Hematopoietic multipotent progenitor cell treated with erythropoietin and hydrocortisone succinate and interleukin-3 and kit ligand, for 17 days (in vitro differentiated cells): ENCODE measurements at regions not wholly inside any gene's neighbourhood (a gene's known extent, or its start where the extent isn't known, plus 50 kb on each side); places are given as distances from the start of the nearest gene placed in this dataset.
"Not testable (repeated sequence)": the region's sequence is repeated elsewhere in the genome, so short reads cannot be mapped to it uniquely, and the experiment has no call there.

Experiments
- DNase-seq: peaks from one replicate; pipeline ENCODE4 v3.0.0-alpha.2; 2015; ENCODE audit warnings: low spot score

DNA sequence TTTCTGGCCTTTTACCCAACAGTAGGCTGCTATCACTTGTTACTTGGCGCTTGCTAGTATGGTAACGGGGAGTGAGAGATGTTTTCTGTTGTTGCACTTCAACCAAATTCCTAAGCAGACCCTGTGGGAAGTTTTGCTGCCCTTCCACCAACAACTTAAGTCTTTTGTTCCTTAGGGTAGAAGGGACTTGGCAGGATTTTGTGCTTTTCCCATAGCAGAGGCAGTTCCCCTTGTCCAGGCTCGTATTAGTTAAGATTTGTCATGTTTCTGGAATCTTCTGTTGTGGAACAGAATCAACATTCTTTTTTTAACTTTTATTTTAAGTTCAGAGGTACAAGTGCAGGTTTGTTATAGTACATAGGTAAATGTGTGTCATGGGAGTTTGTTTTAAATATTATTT is 73.2 kb upstream of the SGIP1 start:
- DNase-seq: no peak

GRCh38 chr1:66462313-66462712 is 71.6 kb upstream of the SGIP1 start:
- no peak for DNase-seq

GRCh38 chr1:66464351-66464750 is 69.6 kb upstream of the SGIP1 start:
- DNase-seq: no peak

- no peak for DNase-seq
Observed at GRCh38 chr1:66464802-66465201, 69.2 kb upstream of the SGIP1 start.

GRCh38 chr1:66466695-66467094 is 67.3 kb upstream of the SGIP1 start:
- DNase-seq: not testable (repeated sequence)

- no peak for DNase-seq
Observed at GRCh38 chr1:66468722-66469121, 65.2 kb upstream of the SGIP1 start.

- DNase-seq: no peak
Observed at GRCh38 chr1:66475940-66476339, 58.0 kb upstream of the SGIP1 start.

GRCh38 chr1:66476774-66477173 is 57.2 kb upstream of the SGIP1 start:
- DNase-seq: no peak

- DNase-seq: no peak
Observed at GRCh38 chr1:66478116-66478515, 55.8 kb upstream of the SGIP1 start.

DNA sequence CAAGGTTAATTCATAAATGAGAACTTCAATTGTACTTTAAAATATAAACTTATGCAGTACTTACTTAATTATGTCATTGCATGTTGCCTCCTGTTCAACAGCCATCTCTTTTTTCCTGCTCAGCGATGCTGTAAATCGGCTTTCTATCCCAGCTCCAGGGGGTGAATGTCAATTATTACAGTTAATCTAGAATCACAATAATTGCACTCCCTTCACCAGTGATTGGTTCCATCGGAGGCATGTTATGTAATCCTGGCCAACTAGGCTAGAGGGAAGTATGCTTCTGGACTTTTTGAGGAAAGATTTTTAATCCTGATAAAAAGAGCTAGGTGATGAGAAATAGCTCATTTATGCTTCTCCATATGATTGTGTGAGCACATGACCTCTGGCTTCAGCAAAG is 53.8 kb upstream of the SGIP1 start:
- no peak for DNase-seq

DNA sequence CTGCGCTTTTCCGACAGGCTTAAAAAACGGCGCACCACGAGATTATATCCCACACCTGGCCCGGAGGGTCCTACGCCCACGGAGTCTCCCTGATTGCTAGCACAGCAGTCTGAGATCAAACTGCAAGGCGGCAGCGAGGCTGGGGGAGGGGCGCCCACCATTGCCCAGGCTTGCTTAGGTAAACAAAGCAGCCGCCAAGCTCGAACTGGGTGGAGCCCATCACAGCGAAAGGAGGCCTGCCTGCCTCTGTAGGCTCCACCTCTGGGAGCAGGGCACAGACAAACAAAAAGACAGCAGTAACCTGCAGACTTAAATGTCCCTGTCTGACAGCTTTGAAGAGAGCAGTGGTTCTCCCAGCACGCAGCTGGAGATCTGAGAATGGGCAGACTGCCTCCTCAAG is 52.7 kb upstream of the SGIP1 start:
- DNase-seq: not testable (repeated sequence)
